ENCODE measurements at regions not wholly inside any gene's neighbourhood (a gene's known extent, or its start where the extent isn't known, plus 50 kb on each side); places are given as distances from the start of the nearest gene placed in this dataset.

GRCh38 chr12:13474381-13474780 lies 277.9 kb downstream of the EMP1 start:
- no peak for TF ChIP-seq CTCF (IDR thresholded peaks at IDR 0.05)
- TF ChIP-seq RAD21 (IDR thresholded peaks at IDR 0.05; ENCODE audit: low read length), result no peak
- no peak for TF ChIP-seq REST (IDR thresholded peaks at IDR 0.05; ENCODE audit: low read depth, low read length)
- TF ChIP-seq ELF1 (IDR thresholded peaks at IDR 0.05), result no peak

All from SK-N-SH (cell line).